Testis (tissue), 2 donors: ENCODE measurements at regions not wholly inside any gene's neighbourhood (a gene's known extent, or its start where the extent isn't known, plus 50 kb on each side); places are given as distances from the start of the nearest gene placed in this dataset.

Source experiments
- DNase-seq: peaks from one replicate; pipeline ENCODE4 v3.0.0-alpha.2; 2019
- H3K27ac ChIP-seq, 2 donors: fragments of 200-600 bp; sonication (generic); one replicate each; pipeline ENCODE4 v1.5.1; 2019
- H3K27me3 ChIP-seq: fragments of 200-600 bp; sonication (generic); one replicate; pipeline ENCODE4 v1.5.1; 2019
- H3K36me3 ChIP-seq: fragments of 200-600 bp; sonication (generic); one replicate; pipeline ENCODE4 v1.5.1; 2017; ENCODE audit warnings: low read depth; ENCODE audit errors: missing control alignments
- H3K4me1 ChIP-seq: fragments of 200-600 bp; sonication (generic); one replicate; pipeline ENCODE4 v1.5.1; 2019
- H3K4me3 ChIP-seq, 2 donors: fragments of 200-600 bp; sonication (generic); one replicate each; pipeline ENCODE4 v1.5.1; 2017 to 2019
- H3K9me3 ChIP-seq: fragments of 200-600 bp; sonication (generic); one replicate; pipeline ENCODE4 v1.5.1; 2017
- POLR2A ChIP-seq: fragments of 450-650 bp; IDR thresholded peaks from one replicate; pipeline ENCODE4 v1.6.1; 2017; ENCODE audit warnings: antibody characterized with exemption, mild to moderate bottlenecking, moderate library complexity
- WGBS, 2 donors: methylation state at CpG; one replicate each; pipeline ENCODE4 v1.1.5; 2018; 5-methylcytosine and 5-hydroxymethylcytosine counted together
- intact Hi-C: fragments of 100-400 bp; cut with DNase I; formaldehyde crosslinking; loops from one replicate; pipeline ENCODE4 v1.15.1; 2023; ENCODE audit warnings: low total_unique reads
- TF ChIP-seq, protein P1 (sequence below), 3 experiments: fragments of 450-650 bp in 2 of 3; fragments of 200-600 bp in 1 of 3; sonication (generic) in 1 of 3; IDR thresholded peaks; one replicate each; pipeline ENCODE4 v1.5.1; 2016 to 2019; ENCODE audit warnings: antibody characterized with exemption in 3 of 3, mild to moderate bottlenecking in 2 of 3, moderate library complexity in 1 of 3

GRCh38 chr1:219989766-219990165 lies 56.5 kb downstream of the EPRS1 start:
- H3K27ac ChIP-seq: no peak overlapping the region
- no peaks in the 10 kb centered on the region for H3K9me3 ChIP-seq
- intact Hi-C loops: no loop called here
- no peak for DNase-seq
- H3K27me3 ChIP-seq: no peaks in the 10 kb centered on the region
- H3K4me3 ChIP-seq: no peak overlapping the region
- TF ChIP-seq POLR2A: no peak
- TF ChIP-seq, protein P1, sequence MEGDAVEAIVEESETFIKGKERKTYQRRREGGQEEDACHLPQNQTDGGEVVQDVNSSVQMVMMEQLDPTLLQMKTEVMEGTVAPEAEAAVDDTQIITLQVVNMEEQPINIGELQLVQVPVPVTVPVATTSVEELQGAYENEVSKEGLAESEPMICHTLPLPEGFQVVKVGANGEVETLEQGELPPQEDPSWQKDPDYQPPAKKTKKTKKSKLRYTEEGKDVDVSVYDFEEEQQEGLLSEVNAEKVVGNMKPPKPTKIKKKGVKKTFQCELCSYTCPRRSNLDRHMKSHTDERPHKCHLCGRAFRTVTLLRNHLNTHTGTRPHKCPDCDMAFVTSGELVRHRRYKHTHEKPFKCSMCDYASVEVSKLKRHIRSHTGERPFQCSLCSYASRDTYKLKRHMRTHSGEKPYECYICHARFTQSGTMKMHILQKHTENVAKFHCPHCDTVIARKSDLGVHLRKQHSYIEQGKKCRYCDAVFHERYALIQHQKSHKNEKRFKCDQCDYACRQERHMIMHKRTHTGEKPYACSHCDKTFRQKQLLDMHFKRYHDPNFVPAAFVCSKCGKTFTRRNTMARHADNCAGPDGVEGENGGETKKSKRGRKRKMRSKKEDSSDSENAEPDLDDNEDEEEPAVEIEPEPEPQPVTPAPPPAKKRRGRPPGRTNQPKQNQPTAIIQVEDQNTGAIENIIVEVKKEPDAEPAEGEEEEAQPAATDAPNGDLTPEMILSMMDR (IDR thresholded peaks at IDR 0.05): no peak
- H3K36me3 ChIP-seq: no peaks in the 10 kb centered on the region
- no peaks in the 10 kb centered on the region for H3K4me1 ChIP-seq
- 88 to 89% methylated on average over 4 of the region's 4 CpGs for WGBS, 2 donors

- H3K27me3 ChIP-seq: no peaks in the 10 kb centered on the region
- TF ChIP-seq POLR2A: no peak
- TF ChIP-seq, protein P1 (IDR thresholded peaks at IDR 0.05): no peak
- no peak for DNase-seq
- no peaks in the 10 kb centered on the region for H3K4me1 ChIP-seq
- intact Hi-C loops: no loop called here
- H3K36me3 ChIP-seq: no peaks in the 10 kb centered on the region
- H3K27ac ChIP-seq: no peak overlapping the region
- H3K9me3 ChIP-seq: no peaks in the 10 kb centered on the region
- no peak overlapping the region for H3K4me3 ChIP-seq
Measured at GRCh38 chr1:219988818-219989217, 57.5 kb downstream of the EPRS1 start.

DNA sequence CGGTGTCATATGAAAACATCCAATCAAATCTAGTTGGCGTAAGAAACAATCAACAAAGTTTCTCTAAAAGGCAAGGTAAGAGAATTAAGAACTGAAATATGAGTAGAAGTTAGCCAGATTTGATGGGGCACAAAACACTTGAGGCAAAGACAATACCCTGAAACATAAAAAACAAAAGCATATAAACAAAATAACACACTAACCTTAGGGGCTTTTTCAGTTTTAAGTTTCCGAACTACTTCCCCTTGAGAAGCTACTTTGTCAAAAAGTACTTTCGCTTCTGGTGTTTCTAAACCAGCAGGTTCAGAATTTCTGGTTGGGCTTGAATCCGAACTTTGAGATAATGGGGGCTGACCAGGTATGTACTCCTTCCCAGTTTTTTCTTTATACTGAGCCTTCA lies 57.9 kb downstream of the EPRS1 start:
- intact Hi-C loops: no loop called here
- no peak for DNase-seq
- Histone ChIP-seq H3K4me1 (no peaks in the 10 kb centered on the region), H3K36me3 (no peaks in the 10 kb centered on the region), H3K27me3 (no peaks in the 10 kb centered on the region), H3K27ac (no peak overlapping the region), H3K9me3 (no peaks in the 10 kb centered on the region), H3K4me3 (no peak overlapping the region)
- WGBS, 2 donors: 89 to 91% methylated on average over 5 of the region's 5 CpGs
- TF ChIP-seq, protein P1 (IDR thresholded peaks at IDR 0.05): no peak
- no peak for TF ChIP-seq POLR2A

DNA sequence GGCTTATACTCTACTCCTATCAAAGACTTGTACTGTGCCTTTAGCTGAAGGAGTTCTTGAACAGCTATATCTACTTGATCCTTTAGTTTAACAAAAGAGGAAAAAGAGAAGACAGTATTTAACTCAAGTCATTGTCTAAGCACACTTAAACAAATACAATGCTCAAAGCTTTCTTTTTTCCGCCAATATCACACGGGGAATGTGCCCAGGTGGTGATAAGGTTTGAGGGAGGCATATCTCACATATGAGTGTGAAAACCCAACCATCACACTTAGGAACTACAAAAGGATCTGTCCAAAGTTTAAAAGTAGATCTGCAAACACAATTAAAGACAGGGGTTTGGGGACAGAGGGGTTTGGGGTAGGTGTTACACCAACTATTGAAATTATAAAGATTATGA lies 59.0 kb upstream of the SLC30A10 start:
- no peaks in the 10 kb centered on the region for H3K36me3 ChIP-seq

GRCh38 chr1:219985169-219985568 lies 56.8 kb upstream of the SLC30A10 start:
- no peak overlapping the region for H3K27ac ChIP-seq
- intact Hi-C loops: no loop called here
- no peaks in the 10 kb centered on the region for H3K4me1 ChIP-seq
- no peak overlapping the region for H3K4me3 ChIP-seq
- no peaks in the 10 kb centered on the region for H3K27me3 ChIP-seq
- no peak for DNase-seq
- WGBS, 2 donors: 90 to 94% methylated on average over 3 of the region's 3 CpGs
- H3K36me3 ChIP-seq: no peaks in the 10 kb centered on the region
- TF ChIP-seq POLR2A: no peak
- TF ChIP-seq, protein P1 (IDR thresholded peaks at IDR 0.05): no peak
- H3K9me3 ChIP-seq: no peaks in the 10 kb centered on the region

More for the DNA sequence above, 59.0 kb upstream of the SLC30A10 start:
- no peaks in the 10 kb centered on the region for H3K4me1 ChIP-seq
- H3K9me3 ChIP-seq: no peaks in the 10 kb centered on the region
- no peaks in the 10 kb centered on the region for H3K27me3 ChIP-seq
- TF ChIP-seq POLR2A: no peak
- TF ChIP-seq, protein P1 (IDR thresholded peaks at IDR 0.05): no peak
- H3K4me3 ChIP-seq: no peak overlapping the region
- WGBS, 2 donors: 86 to 94% methylated on average over 2 of the region's 2 CpGs
- no peak overlapping the region for H3K27ac ChIP-seq
- no peak for DNase-seq
- intact Hi-C loops: no loop called here
